Nephron (organoid): ENCODE measurements at regions not wholly inside any gene's neighbourhood (a gene's known extent, or its start where the extent isn't known, plus 50 kb on each side); places are given as distances from the start of the nearest gene placed in this dataset.

Experiments used
- H3K27ac Mint-ChIP-seq, 3 experiments: 2 replicates each; pipeline ENCODE4 v1.8.0; 2020; ENCODE audit warnings: mixed read lengths in 3 of 3, mild to moderate bottlenecking in 2 of 3, moderate library complexity in 1 of 3
- H3K27me3 Mint-ChIP-seq: 2 replicates; pipeline ENCODE4 v1.8.0; 2021; ENCODE audit warnings: low read depth, mild to moderate bottlenecking, moderate library complexity, mixed read lengths
- H3K36me3 Mint-ChIP-seq: 2 replicates; pipeline ENCODE4 v1.8.0; 2020; ENCODE audit warnings: low read depth, mixed read lengths
- H3K4me1 Mint-ChIP-seq: 2 replicates; pipeline ENCODE4 v1.8.0; 2020; ENCODE audit warnings: mixed read lengths
- H3K4me3 Mint-ChIP-seq, 3 experiments: 2 replicates each; pipeline ENCODE4 v1.8.0; 2020; ENCODE audit warnings: mild to moderate bottlenecking in 3 of 3, mixed read lengths in 3 of 3, moderate library complexity in 2 of 3
- H3K9me3 Mint-ChIP-seq: 2 replicates; pipeline ENCODE4 v1.8.0; 2020; ENCODE audit warnings: mixed read lengths
- TF ChIP-seq, protein P1 (sequence below), 3 experiments: fragments of 200-600 bp; sonication (generic); IDR thresholded peaks; one replicate each; pipeline ENCODE4 v1.5.0; 2021; ENCODE audit warnings: antibody characterized with exemption in 3 of 3; ENCODE audit not compliant: unreplicated experiment in 3 of 3

DNA sequence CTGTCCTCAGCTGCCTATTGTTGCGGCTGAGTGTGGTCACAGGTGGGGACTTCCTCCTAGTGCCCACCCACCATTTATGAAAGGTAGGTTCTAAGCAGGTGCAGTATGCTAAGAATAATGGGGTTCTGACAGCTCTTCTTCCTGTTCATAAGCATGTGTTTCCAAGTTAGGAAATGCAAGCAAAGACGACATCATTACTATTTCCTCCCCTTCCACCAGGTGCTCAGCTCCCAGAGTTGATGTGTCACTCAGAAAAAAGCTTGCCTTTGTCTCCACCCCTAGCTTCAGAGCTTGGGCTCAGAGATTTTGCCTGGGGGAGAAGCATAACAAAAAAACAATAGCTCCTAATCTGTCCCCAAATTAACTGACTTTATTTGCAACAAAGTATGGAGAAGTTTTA, 1076.7 kb downstream of the NR2F1-AS1 start:
- TF ChIP-seq, protein P1, sequence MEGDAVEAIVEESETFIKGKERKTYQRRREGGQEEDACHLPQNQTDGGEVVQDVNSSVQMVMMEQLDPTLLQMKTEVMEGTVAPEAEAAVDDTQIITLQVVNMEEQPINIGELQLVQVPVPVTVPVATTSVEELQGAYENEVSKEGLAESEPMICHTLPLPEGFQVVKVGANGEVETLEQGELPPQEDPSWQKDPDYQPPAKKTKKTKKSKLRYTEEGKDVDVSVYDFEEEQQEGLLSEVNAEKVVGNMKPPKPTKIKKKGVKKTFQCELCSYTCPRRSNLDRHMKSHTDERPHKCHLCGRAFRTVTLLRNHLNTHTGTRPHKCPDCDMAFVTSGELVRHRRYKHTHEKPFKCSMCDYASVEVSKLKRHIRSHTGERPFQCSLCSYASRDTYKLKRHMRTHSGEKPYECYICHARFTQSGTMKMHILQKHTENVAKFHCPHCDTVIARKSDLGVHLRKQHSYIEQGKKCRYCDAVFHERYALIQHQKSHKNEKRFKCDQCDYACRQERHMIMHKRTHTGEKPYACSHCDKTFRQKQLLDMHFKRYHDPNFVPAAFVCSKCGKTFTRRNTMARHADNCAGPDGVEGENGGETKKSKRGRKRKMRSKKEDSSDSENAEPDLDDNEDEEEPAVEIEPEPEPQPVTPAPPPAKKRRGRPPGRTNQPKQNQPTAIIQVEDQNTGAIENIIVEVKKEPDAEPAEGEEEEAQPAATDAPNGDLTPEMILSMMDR (IDR thresholded peaks at IDR 0.05; ENCODE audit: unreplicated experiment in 3 of 3) = no peak
- Mint-ChIP-seq H3K27ac (no peak overlapping the region), H3K4me1 (peaks cover 13% of the 10 kb centered on the region), H3K27me3 (no peaks in the 10 kb centered on the region), H3K36me3 (no peaks in the 10 kb centered on the region), H3K4me3 (no peak overlapping the region), H3K9me3 (peaks cover 15% of the 10 kb centered on the region)

DNA sequence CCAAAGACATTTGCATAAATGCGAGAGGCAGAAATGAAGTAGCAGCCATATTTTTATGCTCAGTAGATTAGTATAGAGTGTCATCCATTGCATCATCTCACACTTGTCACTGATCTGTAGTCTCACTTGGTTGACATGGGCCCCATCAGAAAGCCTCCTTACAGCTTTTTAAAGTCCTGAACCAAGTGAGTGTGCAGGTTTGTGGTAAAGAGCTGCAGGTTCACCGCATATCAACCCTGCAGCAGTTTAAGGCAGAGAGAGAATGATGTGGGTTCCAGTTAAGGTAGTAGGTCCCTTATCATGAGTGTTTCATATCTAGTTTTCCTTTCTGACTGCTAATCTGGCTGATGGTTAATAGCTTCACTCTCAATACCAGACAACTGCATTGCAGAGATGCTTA, 1080.3 kb downstream of the NR2F1-AS1 start:
- H3K4me3 Mint-ChIP-seq = no peak overlapping the region
- H3K9me3 Mint-ChIP-seq = no peaks in the 10 kb centered on the region
- H3K4me1 Mint-ChIP-seq = peaks cover 8% of the 10 kb centered on the region
- H3K27me3 Mint-ChIP-seq = no peaks in the 10 kb centered on the region
- no peaks in the 10 kb centered on the region for H3K36me3 Mint-ChIP-seq
- TF ChIP-seq, protein P1 (IDR thresholded peaks at IDR 0.05; ENCODE audit: unreplicated experiment in 3 of 3) = no peak
- no peak overlapping the region for H3K27ac Mint-ChIP-seq

DNA sequence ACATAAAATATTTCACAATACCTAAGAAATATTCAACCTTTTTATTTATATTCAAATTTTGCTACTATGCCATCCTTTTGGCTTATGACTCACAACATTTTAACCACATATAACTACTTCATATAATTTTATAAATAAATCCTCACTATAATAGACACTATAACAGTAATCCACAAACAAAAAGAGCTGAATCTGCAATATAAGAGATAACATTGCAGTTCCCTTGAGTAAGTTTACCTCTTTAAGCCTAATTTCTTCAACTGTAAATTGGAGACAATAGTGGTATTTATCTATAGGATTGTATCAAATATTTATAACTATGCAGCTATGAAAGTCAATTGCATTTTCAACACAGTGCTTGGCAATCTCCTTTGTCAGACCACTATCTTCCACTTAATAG, 1084.5 kb downstream of the NR2F1-AS1 start:
- peaks cover 9% of the 10 kb centered on the region for H3K4me1 Mint-ChIP-seq
- no peak overlapping the region for H3K27ac Mint-ChIP-seq
- no peaks in the 10 kb centered on the region for H3K9me3 Mint-ChIP-seq
- H3K36me3 Mint-ChIP-seq = no peaks in the 10 kb centered on the region
- TF ChIP-seq, protein P1 (IDR thresholded peaks at IDR 0.05; ENCODE audit: unreplicated experiment in 3 of 3) = no peak
- H3K4me3 Mint-ChIP-seq = no peak overlapping the region
- H3K27me3 Mint-ChIP-seq = no peaks in the 10 kb centered on the region

DNA sequence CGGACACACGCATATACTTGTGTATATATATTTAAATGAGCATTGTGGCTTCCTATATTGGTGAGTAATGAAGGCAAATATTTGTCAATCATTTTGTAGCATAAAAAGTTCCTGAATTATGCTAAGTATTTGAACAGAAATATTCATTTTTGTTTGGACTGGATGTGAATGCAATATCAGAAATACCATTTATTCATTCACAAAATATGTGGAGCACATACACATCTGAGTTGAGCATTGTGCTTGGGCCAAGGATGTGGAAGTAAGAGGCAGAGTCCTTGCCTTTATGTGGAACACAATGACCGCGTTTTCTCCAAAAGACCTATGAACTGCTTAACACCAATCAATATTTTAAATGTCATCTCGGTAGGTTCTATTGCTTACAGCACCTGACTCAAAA, 1086.5 kb downstream of the NR2F1-AS1 start:
- Mint-ChIP-seq H3K4me3 (no peak overlapping the region), H3K27me3 (no peaks in the 10 kb centered on the region), H3K4me1 (peaks cover 9% of the 10 kb centered on the region), H3K36me3 (no peaks in the 10 kb centered on the region), H3K27ac (no peak overlapping the region), H3K9me3 (no peaks in the 10 kb centered on the region)
- TF ChIP-seq, protein P1 (IDR thresholded peaks at IDR 0.05; ENCODE audit: unreplicated experiment in 3 of 3) = no peak

DNA sequence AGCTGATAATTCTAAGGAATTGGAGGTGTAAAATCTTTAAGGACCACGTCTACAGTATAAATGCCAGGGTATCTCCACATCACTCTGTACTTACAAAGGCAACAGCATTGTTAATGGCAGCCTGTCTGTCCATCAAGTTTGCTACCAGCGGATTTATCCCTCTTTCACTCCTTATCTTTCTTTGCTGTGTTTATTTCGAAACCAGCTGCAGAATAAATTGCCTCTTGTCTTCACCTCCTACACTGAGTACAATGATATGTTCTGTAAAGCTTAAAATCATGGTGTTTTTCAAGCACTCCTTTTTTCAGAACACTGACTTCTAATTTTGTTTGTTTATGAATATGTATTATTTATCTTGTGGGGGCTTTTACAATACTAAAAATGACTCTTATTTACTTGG, 1088.1 kb downstream of the NR2F1-AS1 start:
- no peaks in the 10 kb centered on the region for H3K36me3 Mint-ChIP-seq
- H3K27ac Mint-ChIP-seq = peak overlapping the region in 2 of 3 experiments; percentile 23 to 34
- H3K9me3 Mint-ChIP-seq = no peaks in the 10 kb centered on the region
- H3K4me3 Mint-ChIP-seq = no peak overlapping the region
- H3K27me3 Mint-ChIP-seq = no peaks in the 10 kb centered on the region
- peaks cover 9% of the 10 kb centered on the region for H3K4me1 Mint-ChIP-seq
- TF ChIP-seq, protein P1 (IDR thresholded peaks at IDR 0.05; ENCODE audit: unreplicated experiment in 3 of 3) = no peak

DNA sequence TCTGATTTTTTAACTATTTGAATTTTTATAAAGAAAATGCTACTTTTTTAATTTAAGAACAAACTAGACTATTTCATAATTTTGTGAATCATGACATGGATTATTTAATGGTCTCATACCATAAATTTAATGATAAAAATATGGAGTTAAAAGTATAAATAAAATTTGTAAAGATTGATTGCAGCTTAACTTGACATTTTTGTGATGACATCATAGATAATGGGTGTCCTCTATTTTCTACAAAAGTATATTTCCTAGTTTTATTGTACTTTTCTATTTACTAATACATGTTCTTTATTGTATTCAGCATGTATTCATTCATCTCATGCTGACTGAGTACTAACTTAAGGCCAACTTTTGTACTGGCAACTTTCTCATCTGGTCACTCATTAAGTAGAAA, 1096.5 kb downstream of the NR2F1-AS1 start:
- no peaks in the 10 kb centered on the region for H3K36me3 Mint-ChIP-seq
- TF ChIP-seq, protein P1 (IDR thresholded peaks at IDR 0.05; ENCODE audit: unreplicated experiment in 3 of 3) = no peak
- H3K27ac Mint-ChIP-seq = no peak overlapping the region
- H3K4me1 Mint-ChIP-seq = no peaks in the 10 kb centered on the region
- peaks cover under 1% of the 10 kb centered on the region for H3K9me3 Mint-ChIP-seq
- H3K4me3 Mint-ChIP-seq = no peak overlapping the region
- H3K27me3 Mint-ChIP-seq = no peaks in the 10 kb centered on the region
